IMR-90 (cell line): ENCODE measurements at regions not wholly inside any gene's neighbourhood (a gene's known extent, or its start where the extent isn't known, plus 50 kb on each side); places are given as distances from the start of the nearest gene placed in this dataset.
"Not testable (repeated sequence)": the region's sequence is repeated elsewhere in the genome, so short reads cannot be mapped to it uniquely, and the experiment has no call there.

Experiments
- BHLHE40 ChIP-seq: fragments of 150-350 bp; IDR thresholded peaks from 2 replicates; pipeline ENCODE4 v1.6.1; 2016; ENCODE audit warnings: mild to moderate bottlenecking, low read depth, low read length
- CEBPB ChIP-seq: IDR thresholded peaks from 2 replicates; pipeline ENCODE4 v1.6.1; 2012; ENCODE audit warnings: low read depth, low read length, improper control_type of control experiment
- CHD1 ChIP-seq: IDR thresholded peaks from 2 replicates; pipeline ENCODE4 v1.6.1; 2012; ENCODE audit warnings: low read depth, low read length, improper control_type of control experiment
- ELK1 ChIP-seq: fragments of 150-350 bp; IDR thresholded peaks from 2 replicates; pipeline ENCODE4 v1.6.1; 2016; ENCODE audit warnings: low read depth, mild to moderate bottlenecking, low read length, moderate library complexity, borderline replicate concordance
- MAFK ChIP-seq: IDR thresholded peaks from 2 replicates; pipeline ENCODE4 v1.6.1; 2012; ENCODE audit warnings: low read depth, low read length, improper control_type of control experiment
- MAZ ChIP-seq: IDR thresholded peaks from 2 replicates; pipeline ENCODE4 v1.6.1; 2012; ENCODE audit warnings: low read depth, mild to moderate bottlenecking, low read length, improper control_type of control experiment, moderate library complexity, borderline replicate concordance
- MXI1 ChIP-seq: IDR thresholded peaks from 2 replicates; pipeline ENCODE4 v1.6.1; 2012; ENCODE audit warnings: low read depth, mild to moderate bottlenecking, low read length, moderate library complexity, borderline replicate concordance
- NFE2L2 ChIP-seq: fragments of 150-350 bp; IDR thresholded peaks from 2 replicates; pipeline ENCODE4 v1.6.1; 2016; ENCODE audit warnings: low read depth, mild to moderate bottlenecking, low read length
- POLR2A ChIP-seq: IDR thresholded peaks from 2 replicates; pipeline ENCODE4 v1.6.1; 2012; ENCODE audit warnings: mild to moderate bottlenecking, low read depth, low read length
- RCOR1 ChIP-seq: IDR thresholded peaks from 2 replicates; pipeline ENCODE4 v1.6.1; 2012; ENCODE audit warnings: mild to moderate bottlenecking, low read length, improper control_type of control experiment; ENCODE audit not compliant: insufficient replicate concordance
- RFX5 ChIP-seq: IDR thresholded peaks from 2 replicates; pipeline ENCODE4 v1.8.0; 2012; ENCODE audit warnings: low read depth, mild to moderate bottlenecking, low read length, moderate library complexity
- SMC3 ChIP-seq: fragments of 150-350 bp; IDR thresholded peaks from 2 replicates; pipeline ENCODE4 v1.6.1; 2016; ENCODE audit warnings: low read depth, mild to moderate bottlenecking, antibody characterized with exemption, low read length, moderate library complexity
- TF ChIP-seq, protein P1 (sequence below): conservative IDR thresholded peaks from 2 replicates; pipeline ENCODE4 v1.5.1; 2012; ENCODE audit warnings: mild to moderate bottlenecking, low read depth, low read length, improper control_type of control experiment

DNA sequence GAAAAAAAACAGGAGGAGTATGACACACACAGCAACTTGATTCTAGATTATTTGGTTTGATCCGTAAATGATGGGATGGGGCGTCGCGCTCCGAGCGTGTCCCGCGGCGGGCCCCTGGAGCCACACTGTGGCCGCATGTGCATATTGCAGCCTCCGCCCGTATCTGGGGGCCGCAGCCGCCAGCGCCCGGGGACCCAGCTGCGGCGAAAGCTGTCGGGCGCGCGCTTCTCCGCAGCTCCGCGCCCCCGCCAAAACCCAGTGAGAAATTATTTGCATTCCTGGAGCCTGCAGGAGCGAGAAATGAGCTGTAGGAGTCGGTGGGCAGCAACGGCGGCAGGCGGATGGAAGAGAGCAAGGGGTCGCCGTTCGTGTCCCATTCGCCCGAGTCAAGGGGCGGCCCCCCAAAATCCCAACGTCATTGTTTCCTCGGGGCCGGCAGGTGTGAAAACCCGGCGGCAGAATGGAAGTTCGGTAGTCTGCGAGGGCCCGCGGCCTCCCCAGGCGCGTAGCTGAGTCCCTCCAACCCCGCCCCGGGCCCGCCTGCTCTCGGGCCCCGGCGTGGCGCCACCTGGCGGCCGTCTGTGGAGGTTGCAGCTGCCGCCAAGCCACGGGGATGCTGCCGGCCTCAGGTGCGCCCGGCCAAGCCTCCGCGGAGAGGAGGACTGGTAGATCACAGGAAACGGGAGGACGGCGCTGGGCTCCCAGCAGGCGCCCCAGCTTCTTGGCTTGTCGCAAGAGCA lies 86.8 kb downstream of the FAM72B start:
- TF ChIP-seq, protein P1, sequence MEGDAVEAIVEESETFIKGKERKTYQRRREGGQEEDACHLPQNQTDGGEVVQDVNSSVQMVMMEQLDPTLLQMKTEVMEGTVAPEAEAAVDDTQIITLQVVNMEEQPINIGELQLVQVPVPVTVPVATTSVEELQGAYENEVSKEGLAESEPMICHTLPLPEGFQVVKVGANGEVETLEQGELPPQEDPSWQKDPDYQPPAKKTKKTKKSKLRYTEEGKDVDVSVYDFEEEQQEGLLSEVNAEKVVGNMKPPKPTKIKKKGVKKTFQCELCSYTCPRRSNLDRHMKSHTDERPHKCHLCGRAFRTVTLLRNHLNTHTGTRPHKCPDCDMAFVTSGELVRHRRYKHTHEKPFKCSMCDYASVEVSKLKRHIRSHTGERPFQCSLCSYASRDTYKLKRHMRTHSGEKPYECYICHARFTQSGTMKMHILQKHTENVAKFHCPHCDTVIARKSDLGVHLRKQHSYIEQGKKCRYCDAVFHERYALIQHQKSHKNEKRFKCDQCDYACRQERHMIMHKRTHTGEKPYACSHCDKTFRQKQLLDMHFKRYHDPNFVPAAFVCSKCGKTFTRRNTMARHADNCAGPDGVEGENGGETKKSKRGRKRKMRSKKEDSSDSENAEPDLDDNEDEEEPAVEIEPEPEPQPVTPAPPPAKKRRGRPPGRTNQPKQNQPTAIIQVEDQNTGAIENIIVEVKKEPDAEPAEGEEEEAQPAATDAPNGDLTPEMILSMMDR, result peak; percentile 49
- TF ChIP-seq ELK1, POLR2A, BHLHE40, MAFK, CEBPB, RCOR1, CHD1, RFX5, NFE2L2, MXI1: not testable (repeated sequence)
- TF ChIP-seq MAZ (0 out of 2 replicates have a peak, but pooled peaks have one; percentile 1), SMC3 (peak; percentile 36)
